Astrocyte (in vitro differentiated cells and primary cell): ENCODE measurements at regions not wholly inside any gene's neighbourhood (a gene's known extent, or its start where the extent isn't known, plus 50 kb on each side); places are given as distances from the start of the nearest gene placed in this dataset.

Source experiments
- CTCF ChIP-seq: IDR thresholded peaks from 2 replicates; pipeline ENCODE4 v1.5.1; 2011; ENCODE audit warnings: low read depth, mild to moderate bottlenecking, inconsistent platforms, low read length, moderate library complexity; ENCODE audit not compliant: insufficient read depth
- EZH2 ChIP-seq: IDR thresholded peaks from 2 replicates; pipeline ENCODE4 v1.6.1; 2012; ENCODE audit warnings: mild to moderate bottlenecking, low read length, inconsistent platforms; ENCODE audit not compliant: insufficient read depth

GRCh38 chr12:58396239-58396638 lies 454.9 kb downstream of the ATP23 start:
- TF ChIP-seq CTCF (no peak), EZH2 (no peak)
